HG02678 (cell line): ENCODE measurements at regions not wholly inside any gene's neighbourhood (a gene's known extent, or its start where the extent isn't known, plus 50 kb on each side); places are given as distances from the start of the nearest gene placed in this dataset.

Experiments used
- ATAC-seq: cut with Tn5 transposase; IDR thresholded peaks from one replicate; pipeline ENCODE4 v1.9.1; 2021; ENCODE audit warnings: mild to moderate bottlenecking, moderate library complexity; ENCODE audit not compliant: unreplicated experiment

GRCh38 chr12:28814246-28814645, 334.8 kb upstream of the FAR2 start:
- no peak for ATAC-seq

DNA sequence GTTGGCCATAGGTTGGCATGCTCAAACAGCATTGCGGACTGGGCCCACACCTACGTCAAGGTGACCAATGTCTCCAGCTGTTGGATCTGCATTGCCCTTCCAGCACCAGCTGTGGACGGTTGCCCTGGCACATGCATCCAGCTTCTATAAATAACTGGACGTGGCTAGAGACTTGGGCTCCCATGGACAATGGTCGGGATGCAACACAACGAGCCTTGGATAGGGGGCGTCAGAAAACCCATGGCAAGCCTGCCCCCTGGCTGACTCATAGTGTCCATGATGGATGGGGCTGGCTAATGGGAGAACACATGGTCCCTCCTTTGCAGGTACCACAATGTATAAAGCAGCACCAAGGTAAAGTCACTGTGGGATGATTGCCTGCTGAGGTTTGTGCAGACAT, 331.6 kb upstream of the FAR2 start:
- ATAC-seq: no peak

DNA sequence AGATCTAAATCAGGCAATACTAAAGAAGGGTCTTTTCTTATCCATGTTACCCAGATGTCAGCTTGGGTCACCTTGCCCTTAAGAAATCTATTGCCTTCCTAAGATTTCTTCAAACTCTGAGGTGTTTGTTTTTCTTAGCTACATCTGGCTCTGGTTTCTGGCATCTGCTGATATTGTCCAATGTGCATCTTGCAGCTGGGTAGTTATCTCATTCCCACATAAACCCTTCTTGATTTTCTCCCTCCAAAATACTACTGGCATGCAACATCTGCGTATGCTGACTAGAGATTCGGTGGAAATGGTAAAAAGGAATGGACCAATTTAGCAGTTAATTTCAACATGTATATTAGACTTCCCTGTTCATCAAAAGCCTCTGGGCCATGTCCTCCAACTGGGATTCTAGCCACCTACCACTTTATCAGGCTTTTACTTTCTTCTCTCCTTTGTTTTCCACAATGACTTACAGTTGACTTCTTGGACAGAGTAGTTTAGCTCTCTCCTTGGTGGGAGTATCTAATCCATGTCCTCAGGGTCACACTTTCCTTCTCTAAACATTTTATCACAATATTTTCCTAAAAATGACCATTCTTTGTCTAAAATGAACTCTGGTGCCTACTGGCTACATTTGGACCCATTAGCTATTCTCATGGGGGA, 324.8 kb upstream of the FAR2 start:
- ATAC-seq: no peak

- ATAC-seq: no peak
Measured at GRCh38 chr12:28824849-28825248, 324.2 kb upstream of the FAR2 start.

- ATAC-seq: no peak
Measured at GRCh38 chr12:28826766-28827165, 322.3 kb upstream of the FAR2 start.

GRCh38 chr12:28827861-28828260, 321.2 kb upstream of the FAR2 start:
- no peak for ATAC-seq

DNA sequence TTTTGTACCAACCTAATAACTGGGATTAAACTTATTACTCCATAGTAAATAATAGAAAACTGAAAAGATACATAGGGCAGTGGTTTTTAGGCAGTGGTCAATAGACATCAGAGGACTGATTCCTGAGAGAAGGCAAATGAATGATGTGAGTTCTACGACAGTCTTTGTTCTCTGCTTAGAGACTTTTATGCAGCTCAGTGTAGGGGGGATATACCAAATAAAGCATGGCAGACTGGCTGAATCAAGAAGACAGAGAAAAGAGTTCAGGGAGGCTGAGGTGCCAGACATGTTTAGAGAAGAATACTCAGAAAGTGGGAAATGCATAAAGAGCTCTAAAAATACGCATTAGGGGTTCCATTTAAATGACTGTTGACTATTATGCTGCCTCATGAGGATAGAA, 320.8 kb upstream of the FAR2 start:
- no peak for ATAC-seq

DNA sequence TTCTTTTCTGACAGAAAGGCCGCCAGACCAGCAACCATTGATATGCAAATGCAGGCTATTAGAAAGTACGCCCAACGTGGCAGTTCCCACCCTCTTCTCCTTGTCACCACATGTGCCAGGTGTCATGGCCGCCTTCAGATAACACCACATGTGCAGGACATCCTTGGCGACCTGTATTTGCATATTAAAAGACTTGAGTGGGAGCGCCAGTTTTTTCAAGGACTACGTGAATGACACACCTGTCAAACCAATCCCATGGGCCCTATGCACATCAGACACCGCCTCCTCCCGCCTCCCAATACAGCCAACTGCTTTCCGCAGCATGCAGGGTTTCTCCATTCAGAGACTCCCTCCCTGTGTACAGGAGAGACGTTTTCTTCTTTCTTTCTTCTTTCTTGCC, 318.6 kb upstream of the FAR2 start:
- no peak for ATAC-seq

GRCh38 chr12:28844718-28845117, 304.4 kb upstream of the FAR2 start:
- ATAC-seq: no peak

- ATAC-seq: no peak
Measured at GRCh38 chr12:28851781-28852180, 297.3 kb upstream of the FAR2 start.

- no peak for ATAC-seq
Measured at GRCh38 chr12:28855761-28856310, 293.2 kb upstream of the FAR2 start.

DNA sequence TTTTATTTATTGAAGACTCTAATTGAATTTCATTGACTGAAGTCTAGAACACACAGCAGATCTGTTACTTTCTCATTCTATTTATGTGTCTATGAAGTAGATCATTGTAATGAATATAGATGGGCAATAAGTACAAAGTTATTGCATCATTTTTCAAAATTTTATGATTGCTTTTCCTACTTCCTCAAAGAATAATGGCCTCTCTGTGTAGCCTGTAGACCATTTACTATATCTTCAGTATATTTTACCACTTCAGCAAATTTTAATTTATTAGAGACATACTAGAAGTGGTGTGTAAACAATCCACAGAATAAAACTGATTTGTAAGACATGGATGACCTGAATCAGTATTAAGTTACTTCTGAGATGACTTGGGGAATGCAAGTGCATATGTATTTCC, 291.7 kb upstream of the FAR2 start:
- no peak for ATAC-seq

GRCh38 chr12:28859551-28859950, 289.5 kb upstream of the FAR2 start:
- ATAC-seq: no peak

- no peak for ATAC-seq
Measured at GRCh38 chr12:28865776-28866175, 283.3 kb upstream of the FAR2 start.

DNA sequence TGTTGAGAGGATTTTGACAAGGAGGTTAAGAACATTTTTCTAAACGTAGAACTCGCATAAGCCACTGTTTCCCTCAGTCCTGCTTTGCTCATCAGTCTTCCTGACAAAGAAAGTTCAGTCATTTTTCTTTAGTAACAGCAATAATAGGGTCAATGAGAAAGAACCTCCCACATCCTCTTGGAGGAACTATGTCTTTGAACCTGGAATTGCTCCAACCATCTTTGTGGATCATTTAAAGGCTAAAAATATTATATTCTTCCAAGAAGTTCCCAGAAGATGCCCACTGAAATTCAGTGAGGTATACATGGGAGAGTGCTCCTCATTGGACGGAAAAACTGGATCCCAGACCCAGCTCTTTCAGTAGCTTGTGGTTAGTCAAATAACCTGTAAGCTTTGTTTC, 282.8 kb upstream of the FAR2 start:
- ATAC-seq: no peak

DNA sequence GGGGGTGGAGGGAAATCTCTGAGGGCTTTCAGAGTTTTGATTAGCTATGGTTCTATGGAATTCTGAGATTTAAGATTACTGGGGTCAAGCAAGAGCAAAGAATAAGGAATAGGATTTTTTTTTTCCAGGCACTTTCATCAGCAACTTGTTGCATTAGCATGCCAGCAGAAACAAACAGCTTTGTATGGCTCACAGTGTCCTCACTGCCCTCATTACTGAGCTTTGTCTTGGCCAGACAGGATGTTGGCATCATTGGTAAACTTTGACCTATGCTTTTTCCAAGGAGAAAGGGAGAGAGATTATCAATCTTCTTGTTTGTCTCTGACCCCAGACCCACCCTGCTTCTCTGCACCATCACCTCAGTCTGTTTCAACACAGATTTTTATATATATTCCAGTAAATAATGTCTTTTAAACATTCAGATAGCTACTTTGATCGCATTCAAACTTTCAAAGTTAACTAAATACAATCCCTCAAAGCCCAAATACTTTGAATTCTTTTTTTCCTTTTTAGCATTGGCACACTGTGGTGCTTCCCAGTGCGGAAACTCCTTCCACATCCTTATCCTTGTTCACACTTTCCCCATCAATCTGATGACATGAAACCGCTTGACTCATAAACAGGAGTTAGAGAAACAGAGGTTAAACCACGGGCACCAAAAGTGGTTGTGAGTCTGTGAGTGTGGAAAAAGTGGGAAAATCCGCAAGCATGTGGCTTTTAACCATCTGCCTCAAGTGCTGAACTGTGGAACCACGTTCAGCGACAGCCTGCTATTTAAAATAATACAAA, 282.2 kb upstream of the FAR2 start:
- ATAC-seq: no peak

- ATAC-seq: no peak
Measured at GRCh38 chr12:28868414-28868813, 280.7 kb upstream of the FAR2 start.

DNA sequence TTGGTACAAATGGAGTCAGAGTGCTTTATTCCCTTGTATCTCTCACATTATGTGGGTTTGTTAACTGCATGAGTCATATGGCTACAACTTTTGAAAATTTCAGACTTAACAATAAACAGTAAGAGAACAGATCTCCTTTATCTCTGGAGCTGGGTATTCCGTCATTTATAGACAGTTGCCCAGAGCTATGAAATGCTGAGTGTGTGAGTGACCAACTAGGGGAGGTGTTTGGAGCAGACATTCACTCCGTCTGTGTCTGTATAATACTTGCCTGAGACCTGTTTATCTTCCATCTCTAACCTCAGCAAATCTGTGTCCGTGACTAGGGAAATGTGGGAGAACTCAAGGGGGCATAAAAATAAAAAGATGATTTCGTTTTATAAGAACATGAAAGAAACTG, 279.9 kb upstream of the FAR2 start:
- no peak for ATAC-seq

DNA sequence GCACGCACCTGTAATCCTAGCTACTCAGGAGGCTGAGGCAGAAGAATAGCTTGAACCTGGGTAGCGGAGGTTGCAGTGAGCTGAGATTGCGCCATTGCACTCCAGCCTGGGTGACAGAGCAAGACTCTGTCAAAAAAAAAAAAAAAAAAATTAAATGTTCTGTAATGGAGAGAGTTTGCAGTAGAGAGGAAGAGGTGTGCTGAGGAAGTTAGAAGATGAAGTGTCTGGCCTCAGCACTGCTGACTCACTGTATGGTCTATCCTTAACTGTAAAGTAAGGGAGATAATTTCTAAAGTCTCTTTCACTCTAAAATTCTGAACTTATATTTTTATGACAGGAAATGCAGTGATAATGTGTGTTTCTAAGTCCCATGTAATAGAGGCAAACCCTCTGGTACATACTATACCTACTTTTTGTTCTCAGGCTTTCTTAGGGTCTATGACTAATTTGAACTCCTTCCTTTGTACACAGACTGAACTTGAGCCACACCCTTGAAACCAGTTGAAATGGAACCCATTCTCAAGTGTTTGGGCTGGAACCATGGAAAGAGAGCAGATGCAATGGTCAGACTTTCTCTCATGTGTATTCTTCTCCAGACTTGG, 278.1 kb upstream of the FAR2 start:
- ATAC-seq: no peak

DNA sequence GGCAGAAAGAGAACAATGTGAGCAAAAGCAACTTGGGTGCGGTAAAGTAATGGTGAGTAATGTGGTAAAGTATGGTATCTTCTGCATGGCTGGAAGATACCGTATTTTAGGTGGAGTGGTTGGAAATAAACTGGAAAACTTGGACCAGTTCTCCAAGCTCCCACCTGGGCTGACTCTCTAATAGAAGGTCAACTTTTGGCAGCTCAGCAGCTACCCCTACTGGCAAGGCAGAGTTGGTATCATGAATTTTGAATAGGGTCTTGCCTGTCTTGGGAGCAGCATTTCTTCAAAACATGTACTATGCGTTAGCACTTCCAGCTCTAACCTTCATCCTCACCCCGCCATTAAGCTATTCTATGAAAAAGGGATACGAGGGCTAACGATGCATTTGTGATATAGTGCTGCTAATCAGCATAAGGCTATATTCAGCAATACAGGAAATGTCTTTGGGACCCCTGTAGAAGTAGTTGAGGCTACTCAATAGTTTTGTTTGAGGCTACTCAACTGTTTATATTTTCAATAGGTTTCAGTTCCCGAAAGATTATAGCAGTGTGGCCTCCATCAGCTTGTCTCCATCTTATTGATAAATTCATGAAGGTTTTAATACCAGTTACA, 276.3 kb upstream of the FAR2 start:
- ATAC-seq: no peak

DNA sequence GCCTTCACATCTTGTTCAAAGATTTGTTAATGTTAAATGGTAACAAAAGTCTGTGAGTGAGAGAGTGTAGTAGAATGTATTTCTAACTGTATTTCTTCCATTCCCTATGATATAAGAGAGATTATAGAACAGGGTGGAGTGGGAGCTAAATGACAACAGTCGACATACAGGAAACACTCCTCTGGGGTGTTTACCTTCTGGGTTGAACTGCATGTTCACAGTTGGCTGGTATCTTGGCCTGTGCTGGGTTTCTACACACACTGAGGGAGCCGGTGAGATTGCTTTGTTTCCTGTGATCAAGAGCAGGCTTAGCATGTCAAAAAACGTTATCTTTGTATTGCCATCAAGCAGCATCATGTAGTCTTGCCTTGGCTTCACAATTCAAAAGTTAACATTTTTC, 274.3 kb upstream of the FAR2 start:
- ATAC-seq: no peak
